ENCODE measurements at regions not wholly inside any gene's neighbourhood (a gene's known extent, or its start where the extent isn't known, plus 50 kb on each side); places are given as distances from the start of the nearest gene placed in this dataset.

GRCh38 chr17:77311371-77311981, 170.7 kb downstream of the SEC14L1 start:
- Histone ChIP-seq H3K36me3 (ENCODE audit: control insufficient read depth in 4 of 4, insufficient read depth in 3 of 4, low read depth in 1 of 4, low read length in 3 of 4) (peaks cover 2 to 5% (median 3%) of the 10 kb centered on the region in 4 donors), H3K9ac (ENCODE audit: low read depth in 1 of 2, low read length in 2 of 2) (no peak overlapping the region), H3K4me3 (ENCODE audit: low read depth in 1 of 3, low read length in 3 of 3) (no peak overlapping the region), H3K27me3 (ENCODE audit: control insufficient read depth in 4 of 4, insufficient read depth in 4 of 4, low read length in 3 of 4) (no peaks in the 10 kb centered on the region), H3K27ac (ENCODE audit: low read depth in 1 of 2, low read length in 2 of 2) (no peak overlapping the region), H3K9me3 (ENCODE audit: control insufficient read depth in 4 of 4, low read length in 3 of 4) (no peaks in the 10 kb centered on the region), H3K4me1 (ENCODE audit: control insufficient read depth in 4 of 4, insufficient read depth in 4 of 4, low read length in 3 of 4) (peaks cover 29 to 74% (median 67%) of the 10 kb centered on the region in 4 donors)
- no peak for DNase-seq (ENCODE audit: low spot score)
- TF ChIP-seq SP1 (IDR thresholded peaks at IDR 0.05) (no peak), NR2F2 (IDR thresholded peaks at IDR 0.05) (no peak), EGR1 (IDR thresholded peaks at IDR 0.05; ENCODE audit: low read depth in 2 of 2) (no peak), ZBTB33 (IDR thresholded peaks at IDR 0.05) (no peak), RAD21 (IDR thresholded peaks at IDR 0.05) (no peak), REST (IDR thresholded peaks at IDR 0.05) (no peak), JUND (IDR thresholded peaks at IDR 0.05) (no peak)
- 75% methylated on average over 15 of the region's 15 CpGs for WGBS

GRCh38 chr17:77312061-77312701, 171.4 kb downstream of the SEC14L1 start:
- no peak for DNase-seq (ENCODE audit: low spot score)
- Histone ChIP-seq H3K9me3 (ENCODE audit: control insufficient read depth in 4 of 4, low read length in 3 of 4) (no peaks in the 10 kb centered on the region), H3K27me3 (ENCODE audit: control insufficient read depth in 4 of 4, insufficient read depth in 4 of 4, low read length in 3 of 4) (no peaks in the 10 kb centered on the region), H3K9ac (ENCODE audit: low read depth in 1 of 2, low read length in 2 of 2) (no peak overlapping the region), H3K36me3 (ENCODE audit: control insufficient read depth in 4 of 4, insufficient read depth in 3 of 4, low read depth in 1 of 4, low read length in 3 of 4) (peaks cover 3 to 5% (median 4%) of the 10 kb centered on the region in 4 donors), H3K4me1 (ENCODE audit: control insufficient read depth in 4 of 4, insufficient read depth in 4 of 4, low read length in 3 of 4) (peaks cover 27 to 73% (median 65%) of the 10 kb centered on the region in 4 donors), H3K4me3 (ENCODE audit: low read depth in 1 of 3, low read length in 3 of 3) (no peak overlapping the region), H3K27ac (ENCODE audit: low read depth in 1 of 2, low read length in 2 of 2) (no peak overlapping the region)
- TF ChIP-seq FOXA1 (IDR thresholded peaks at IDR 0.05) (no peak), RXRA (IDR thresholded peaks at IDR 0.05) (peak in 1 of 2 donors; percentile 23)
- 74% methylated on average over 18 of the region's 18 CpGs for WGBS

GRCh38 chr17:77312786-77313599, 172.2 kb downstream of the SEC14L1 start:
- Histone ChIP-seq H3K27ac (ENCODE audit: low read depth in 1 of 2, low read length in 2 of 2) (peak overlapping the region; percentile 14 to 63), H3K27me3 (ENCODE audit: control insufficient read depth in 4 of 4, insufficient read depth in 4 of 4, low read length in 3 of 4) (no peaks in the 10 kb centered on the region), H3K9ac (ENCODE audit: low read depth in 1 of 2, low read length in 2 of 2) (no peak overlapping the region), H3K4me3 (ENCODE audit: low read depth in 1 of 3, low read length in 3 of 3) (no peak overlapping the region), H3K4me1 (ENCODE audit: control insufficient read depth in 4 of 4, insufficient read depth in 4 of 4, low read length in 3 of 4) (peaks cover 22 to 65% (median 58%) of the 10 kb centered on the region in 4 donors), H3K36me3 (ENCODE audit: control insufficient read depth in 4 of 4, insufficient read depth in 3 of 4, low read depth in 1 of 4, low read length in 3 of 4) (peaks cover 3 to 6% (median 4%) of the 10 kb centered on the region in 4 donors), H3K9me3 (ENCODE audit: control insufficient read depth in 4 of 4, low read length in 3 of 4) (no peaks in the 10 kb centered on the region)
- no peak for DNase-seq (ENCODE audit: low spot score)
- WGBS, result 57% methylated on average over 23 of the region's 23 CpGs
- TF ChIP-seq HNF4G (IDR thresholded peaks at IDR 0.05) (peak; percentile 32), ATF3 (IDR thresholded peaks at IDR 0.05) (peak; percentile 10), CTCF (IDR thresholded peaks at IDR 0.05; ENCODE audit: low read depth, low read length, missing input control) (no peak), NR2F2 (IDR thresholded peaks at IDR 0.05) (peak; percentile 62), HNF4A (conservative IDR thresholded peaks at IDR 0.05) (peak; percentile 73 to 76), ZBTB33 (IDR thresholded peaks at IDR 0.05) (no peak), MAX (IDR thresholded peaks at IDR 0.05) (peak; percentile 31), FOXA2 (IDR thresholded peaks at IDR 0.05) (peak; percentile 35), RAD21 (IDR thresholded peaks at IDR 0.05) (peak; percentile 25 to 59)

Data from liver (tissue), 8 donors.